Heart left ventricle (tissue), 13 donors: ENCODE measurements at regions not wholly inside any gene's neighbourhood (a gene's known extent, or its start where the extent isn't known, plus 50 kb on each side); places are given as distances from the start of the nearest gene placed in this dataset.

Experiments
- CTCF ChIP-seq, 12 donors: fragments of 200-600 bp; sonication (generic) in 4 of 12; IDR thresholded peaks; one replicate each; pipeline versions ENCODE4 v1.5.0 to v1.8.0; 2018 to 2022; ENCODE audit warnings: antibody characterized with exemption in 12 of 12, mild to moderate bottlenecking in 5 of 12
- POLR2A ChIP-seq, 2 donors: fragments of 450-650 bp; IDR thresholded peaks; one replicate each; pipeline ENCODE4 v1.6.1; 2017; ENCODE audit warnings: antibody characterized with exemption in 2 of 2, mild to moderate bottlenecking in 2 of 2, moderate library complexity in 2 of 2
- donor health status: ischemic (EF 13 %, LVEDD 7.1; RV severe dilation, severe dysfunction).
- donor health status: DM: no; HTN: yes; CAD: no.
- donor health status: DM: no; HTN: no; CAD: no.
- donor health status: ischemic (EF 25% LVEDD 6.9; RV normal size, moderate dysfunction).
- donor health status: ischemic (EF 25% LVEDD 5.7; RV mildly dilated, moderate dysfunction).
- donor health status: ischemic (EF 35%, LVEDD 5.7; RV mildly dilated, moderate dysfunction).
- donor health status: nonischemic (EF 11% LVEDD 7.7; RV severe dilation, severe dysfunction).
- donor health status: DM: yes; HTN: yes; CAD: no.
- donor health status: PGD.
- donor health status: ischemic (EF 29% LVEDD 5.4; RV normal size, mild dysfunction).
- donor health status: nonischemic (EF 23%, LVEDD 6.1; RV moderate dilation, normal function).

GRCh38 chr4:103496800-103497199 lies 223.0 kb downstream of the TACR3 start:
- TF ChIP-seq POLR2A (IDR thresholded peaks at IDR 0.05) (no peak), CTCF (IDR thresholded peaks at IDR 0.05) (no peak)
